GM19397 (cell line): ENCODE measurements at regions not wholly inside any gene's neighbourhood (a gene's known extent, or its start where the extent isn't known, plus 50 kb on each side); places are given as distances from the start of the nearest gene placed in this dataset.
A peak's percentile ranks its signal among the peaks of the same experiment; 100 is the strongest.
"Not testable (repeated sequence)": the region's sequence is repeated elsewhere in the genome, so short reads cannot be mapped to it uniquely, and the experiment has no call there.

Experiments
- ATAC-seq: cut with Tn5 transposase; IDR thresholded peaks from one replicate; pipeline ENCODE4 v1.9.1; 2021; ENCODE audit warnings: mild to moderate bottlenecking, moderate library complexity; ENCODE audit not compliant: unreplicated experiment

- ATAC-seq = no peak
Observed at GRCh38 chr20:12924126-12924525, 84.6 kb upstream of the SPTLC3 start.

GRCh38 chr20:12925210-12925755 lies 83.5 kb upstream of the SPTLC3 start:
- peak; percentile 91 for ATAC-seq

- no peak for ATAC-seq
Observed at GRCh38 chr20:12925863-12926793, 82.6 kb upstream of the SPTLC3 start.

GRCh38 chr20:12927489-12927888 lies 81.3 kb upstream of the SPTLC3 start:
- ATAC-seq = no peak

- ATAC-seq = no peak
Observed at GRCh38 chr20:12928358-12928754, 80.4 kb upstream of the SPTLC3 start.

- no peak for ATAC-seq
Observed at GRCh38 chr20:12928755-12929401, 79.9 kb upstream of the SPTLC3 start.

- ATAC-seq = no peak
Observed at GRCh38 chr20:12936020-12936419, 72.8 kb upstream of the SPTLC3 start.

- no peak for ATAC-seq
Observed at GRCh38 chr20:12936524-12936923, 72.2 kb upstream of the SPTLC3 start.

- no peak for ATAC-seq
Observed at GRCh38 chr20:12941025-12941424, 67.7 kb upstream of the SPTLC3 start.

- no peak for ATAC-seq
Observed at GRCh38 chr20:12942123-12942522, 66.6 kb upstream of the SPTLC3 start.

- ATAC-seq = no peak
Observed at GRCh38 chr20:12946789-12947188, 62.0 kb upstream of the SPTLC3 start.

GRCh38 chr20:12947691-12948090 lies 61.1 kb upstream of the SPTLC3 start:
- no peak for ATAC-seq

- no peak for ATAC-seq
Observed at GRCh38 chr20:12949429-12949980, 59.3 kb upstream of the SPTLC3 start.

GRCh38 chr20:12954254-12954653 lies 54.5 kb upstream of the SPTLC3 start:
- not testable (repeated sequence) for ATAC-seq

- ATAC-seq = no peak
Observed at GRCh38 chr20:12955611-12956010, 53.2 kb upstream of the SPTLC3 start.

- ATAC-seq = no peak
Observed at GRCh38 chr20:12956303-12956702, 52.5 kb upstream of the SPTLC3 start.

GRCh38 chr20:12957968-12958367 lies 50.8 kb upstream of the SPTLC3 start:
- ATAC-seq = no peak
